ENCODE measurements at regions not wholly inside any gene's neighbourhood (a gene's known extent, or its start where the extent isn't known, plus 50 kb on each side); places are given as distances from the start of the nearest gene placed in this dataset.

DNA sequence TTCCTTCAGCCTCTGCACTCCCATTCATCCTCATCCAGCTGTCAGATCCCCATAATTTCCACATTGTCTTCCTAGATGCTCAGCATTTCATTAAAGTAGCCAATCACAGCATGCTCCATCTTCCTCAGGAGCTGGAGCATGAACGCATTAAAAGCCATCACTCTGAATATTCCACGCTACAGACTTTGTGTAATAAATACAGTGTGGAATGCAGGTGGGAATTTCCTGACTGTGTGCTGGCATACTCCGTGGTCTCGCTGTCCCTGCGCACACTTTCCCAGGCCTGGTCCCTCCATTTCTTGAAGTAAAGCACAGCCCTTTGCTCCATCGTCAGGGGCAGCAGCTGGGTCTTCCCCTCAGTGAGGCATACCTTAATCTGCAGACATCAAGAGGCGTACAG is 123.7 kb upstream of the NCK2 start:
- DNase-seq (ENCODE audit: low spot score) = no peak

DNA sequence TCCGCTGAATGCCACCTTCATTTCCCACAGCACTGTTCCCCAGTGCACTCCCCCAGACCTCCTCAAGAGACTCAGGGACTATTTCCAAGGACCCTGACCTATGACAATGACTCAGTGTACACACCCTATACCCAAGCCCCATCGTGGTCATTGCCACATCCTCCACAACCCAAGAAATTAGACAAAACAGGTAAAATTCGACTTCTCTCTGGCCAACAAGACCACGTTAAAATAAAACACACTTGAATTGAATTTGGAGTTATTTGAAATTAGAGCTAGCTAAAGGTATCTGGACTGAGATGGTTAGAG is 126.4 kb upstream of the NCK2 start:
- DNase-seq (ENCODE audit: low spot score) = no peak

DNA sequence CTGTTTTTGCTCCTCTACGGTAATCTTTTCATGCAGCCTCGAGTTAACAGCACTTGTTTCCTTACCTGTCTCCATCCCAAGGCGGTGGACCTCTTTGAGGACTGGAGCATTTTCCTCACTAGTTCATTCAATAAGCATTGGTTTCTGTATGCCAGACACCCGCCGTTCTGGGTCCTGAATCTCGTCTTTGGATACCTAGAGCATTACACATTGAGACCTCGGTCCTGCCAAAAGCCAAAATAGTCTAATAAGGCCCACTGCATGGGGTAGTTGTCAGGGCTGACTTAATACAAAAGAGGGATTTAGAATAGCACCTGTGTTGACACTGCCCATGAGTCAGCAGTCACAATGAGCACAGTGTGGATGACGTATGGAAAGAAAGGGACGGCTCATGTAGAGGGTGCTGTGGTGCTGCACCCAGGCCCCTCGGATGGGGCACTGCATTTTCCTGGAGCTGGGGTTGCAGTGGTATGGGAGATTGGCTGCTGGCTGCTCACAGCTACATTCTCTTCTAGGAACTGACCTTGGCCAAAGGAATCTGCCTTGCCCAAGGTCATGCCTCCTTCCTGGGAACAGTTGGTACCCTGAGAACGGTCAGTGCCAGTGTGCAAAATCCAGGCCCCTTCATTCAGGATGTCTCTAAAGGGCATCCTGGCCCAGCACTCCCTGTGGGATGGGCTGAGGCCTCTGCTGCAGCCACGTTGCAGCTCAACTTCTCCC is 126.9 kb upstream of the NCK2 start:
- DNase-seq (ENCODE audit: low spot score) = no peak

GRCh38 chr2:105615305-105615704 is 129.4 kb upstream of the NCK2 start:
- DNase-seq (ENCODE audit: low spot score) = no peak

- DNase-seq (ENCODE audit: low spot score) = no peak
Measured at GRCh38 chr2:105611811-105612424, 132.8 kb upstream of the NCK2 start.

- no peak for DNase-seq (ENCODE audit: low spot score)
Measured at GRCh38 chr2:105611333-105611637, 133.4 kb upstream of the NCK2 start.

- DNase-seq (ENCODE audit: low spot score) = no peak
Measured at GRCh38 chr2:105610576-105611332, 134.0 kb upstream of the NCK2 start.

DNA sequence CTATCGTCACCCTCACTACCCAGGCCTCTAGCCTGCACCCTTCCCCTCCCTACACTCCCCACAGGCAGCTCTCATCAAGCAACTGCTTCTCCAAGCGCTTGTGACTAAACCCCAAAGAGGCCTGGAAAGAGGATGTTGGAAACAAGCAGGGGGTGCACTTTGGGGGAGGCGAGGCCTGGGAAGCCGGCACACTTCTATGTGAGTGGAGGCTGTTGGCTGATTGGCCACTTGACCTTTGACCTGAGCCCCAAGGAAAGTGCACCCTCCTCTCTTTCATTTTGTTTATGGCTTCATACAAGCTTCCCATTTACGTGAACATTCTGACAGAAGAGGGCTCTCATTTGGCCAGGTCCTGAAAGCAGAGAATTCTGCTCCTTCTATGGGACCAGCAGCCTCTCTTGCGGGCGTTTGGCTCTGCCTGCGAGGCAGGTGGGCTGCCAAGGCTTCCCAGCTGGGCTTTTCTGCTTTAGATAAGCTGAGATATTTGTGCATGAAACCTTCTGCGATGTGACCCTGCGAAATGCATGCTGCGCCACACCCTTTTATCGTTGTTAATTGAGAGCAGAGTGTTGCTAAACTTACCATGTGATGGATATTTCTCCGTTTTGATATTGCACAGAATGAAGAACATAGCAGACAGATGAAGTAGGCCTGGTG is 134.8 kb upstream of the NCK2 start:
- no peak for DNase-seq (ENCODE audit: low spot score)

DNA sequence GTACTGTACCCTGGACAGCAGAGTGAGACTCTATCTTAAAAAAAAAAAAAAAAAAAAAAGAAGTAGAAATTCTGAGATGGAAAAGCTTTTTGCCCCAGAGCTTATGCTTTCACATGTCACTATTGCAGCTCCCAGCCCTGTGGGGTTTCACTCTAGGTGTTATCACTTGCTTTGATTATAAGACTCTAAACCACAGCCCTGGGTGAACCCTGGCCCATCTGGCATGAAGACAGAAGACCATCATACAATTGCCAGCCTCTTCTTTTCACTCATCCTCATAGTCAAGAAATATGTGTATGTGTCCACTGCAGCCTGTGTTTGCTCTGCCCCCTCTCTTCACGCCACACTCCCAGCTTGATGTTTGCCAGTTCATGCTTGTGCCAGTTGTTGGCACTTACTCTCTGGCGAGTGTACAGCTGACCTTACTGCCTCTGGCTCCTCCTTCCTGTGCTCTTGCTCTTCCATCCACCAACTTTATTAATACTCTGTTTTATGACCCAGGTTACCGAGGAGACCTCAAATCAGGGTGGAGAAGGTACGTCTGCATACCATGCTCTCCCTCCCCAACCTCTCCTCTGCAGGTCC is 136.7 kb upstream of the NCK2 start:
- no peak for DNase-seq (ENCODE audit: low spot score)

GRCh38 chr2:105606081-105606480 is 138.6 kb upstream of the NCK2 start:
- DNase-seq (ENCODE audit: low spot score) = no peak

- DNase-seq (ENCODE audit: low spot score) = no peak
Measured at GRCh38 chr2:105604938-105605337, 139.8 kb upstream of the NCK2 start.

DNA sequence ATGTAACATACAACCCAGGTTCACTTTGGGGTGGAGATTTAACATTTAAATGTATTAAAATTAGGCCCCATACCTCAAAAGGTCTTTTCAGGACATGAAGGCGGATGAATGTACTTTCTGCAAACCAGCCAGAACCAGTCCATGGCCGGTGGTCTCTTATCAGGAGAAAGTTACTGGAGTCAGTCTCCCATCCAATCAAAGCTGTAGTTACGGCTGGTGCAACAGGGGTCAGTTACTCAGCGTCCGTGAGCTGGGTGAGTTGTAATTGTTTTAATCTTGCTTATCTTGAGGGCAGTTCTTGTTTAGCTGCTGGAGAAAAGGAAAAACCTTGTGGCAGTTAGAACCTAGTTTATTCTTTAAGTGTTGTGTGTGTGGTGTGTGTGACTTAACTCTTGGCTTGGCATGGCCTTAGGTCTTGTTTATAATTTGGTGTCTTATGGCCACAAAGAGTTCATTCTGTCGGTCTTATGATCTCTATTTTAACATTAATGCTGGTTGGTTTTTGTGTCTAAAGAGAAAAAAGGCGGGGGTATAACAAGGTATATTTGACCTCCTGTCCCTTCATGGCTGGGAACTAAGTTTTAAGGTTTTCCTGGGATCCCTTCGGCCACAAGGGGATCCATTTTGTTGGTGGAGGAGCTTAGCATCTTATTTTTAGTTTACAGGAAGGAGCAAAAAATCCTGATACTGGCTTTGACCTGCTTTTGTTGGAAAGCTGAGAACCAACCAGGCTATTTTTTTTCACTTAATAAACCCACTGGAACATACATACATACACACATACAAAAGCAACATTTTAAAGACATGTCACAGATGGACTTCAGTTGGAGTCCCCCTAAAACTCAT is 143.5 kb upstream of the NCK2 start:
- no peak for DNase-seq (ENCODE audit: low spot score)

GRCh38 chr2:105600602-105600948 is 144.1 kb upstream of the NCK2 start:
- no peak for DNase-seq (ENCODE audit: low spot score)

GRCh38 chr2:105600037-105600442 is 144.7 kb upstream of the NCK2 start:
- DNase-seq (ENCODE audit: low spot score) = no peak

DNA sequence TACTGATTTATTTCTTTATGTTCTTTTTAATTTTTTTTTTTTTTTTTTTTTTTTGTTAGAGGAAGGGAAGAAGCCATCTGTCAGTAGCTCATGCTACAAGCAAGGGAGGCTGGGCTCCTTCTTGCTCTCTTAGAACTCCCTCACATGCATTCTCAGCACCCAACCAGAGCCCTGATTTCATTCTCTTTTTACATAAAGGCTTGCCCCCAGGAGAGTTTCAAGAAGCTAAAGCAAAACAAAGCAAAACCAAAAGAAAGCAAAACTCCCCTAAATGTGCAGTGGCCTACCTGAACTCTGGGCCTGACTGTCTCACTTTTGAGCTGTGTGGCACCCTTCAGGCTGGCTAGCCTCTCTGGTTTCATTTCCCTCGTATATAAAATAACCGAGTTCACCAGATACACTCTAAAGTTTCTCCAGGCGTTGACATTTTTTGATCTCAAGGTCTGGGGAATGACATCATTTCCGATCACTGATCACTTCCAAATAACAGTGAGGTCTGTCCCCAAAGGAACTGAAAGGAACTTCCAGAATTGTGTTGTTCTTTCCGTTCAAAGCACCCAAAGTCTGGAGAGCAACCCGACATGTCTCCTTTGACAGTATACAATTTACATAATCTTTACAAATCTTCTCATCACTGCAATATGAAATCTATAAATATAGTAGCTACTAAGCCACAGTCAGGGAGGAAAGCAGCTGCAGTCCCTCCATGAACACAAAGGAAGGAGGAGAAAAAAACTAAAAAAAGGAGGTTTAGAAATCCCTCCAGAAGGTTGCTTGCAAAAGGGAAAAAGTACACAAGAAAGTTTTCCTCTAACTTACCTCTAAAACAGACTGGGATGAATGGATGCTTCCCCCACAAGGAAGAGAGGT is 145.6 kb upstream of the NCK2 start:
- no peak for DNase-seq (ENCODE audit: low spot score)

DNA sequence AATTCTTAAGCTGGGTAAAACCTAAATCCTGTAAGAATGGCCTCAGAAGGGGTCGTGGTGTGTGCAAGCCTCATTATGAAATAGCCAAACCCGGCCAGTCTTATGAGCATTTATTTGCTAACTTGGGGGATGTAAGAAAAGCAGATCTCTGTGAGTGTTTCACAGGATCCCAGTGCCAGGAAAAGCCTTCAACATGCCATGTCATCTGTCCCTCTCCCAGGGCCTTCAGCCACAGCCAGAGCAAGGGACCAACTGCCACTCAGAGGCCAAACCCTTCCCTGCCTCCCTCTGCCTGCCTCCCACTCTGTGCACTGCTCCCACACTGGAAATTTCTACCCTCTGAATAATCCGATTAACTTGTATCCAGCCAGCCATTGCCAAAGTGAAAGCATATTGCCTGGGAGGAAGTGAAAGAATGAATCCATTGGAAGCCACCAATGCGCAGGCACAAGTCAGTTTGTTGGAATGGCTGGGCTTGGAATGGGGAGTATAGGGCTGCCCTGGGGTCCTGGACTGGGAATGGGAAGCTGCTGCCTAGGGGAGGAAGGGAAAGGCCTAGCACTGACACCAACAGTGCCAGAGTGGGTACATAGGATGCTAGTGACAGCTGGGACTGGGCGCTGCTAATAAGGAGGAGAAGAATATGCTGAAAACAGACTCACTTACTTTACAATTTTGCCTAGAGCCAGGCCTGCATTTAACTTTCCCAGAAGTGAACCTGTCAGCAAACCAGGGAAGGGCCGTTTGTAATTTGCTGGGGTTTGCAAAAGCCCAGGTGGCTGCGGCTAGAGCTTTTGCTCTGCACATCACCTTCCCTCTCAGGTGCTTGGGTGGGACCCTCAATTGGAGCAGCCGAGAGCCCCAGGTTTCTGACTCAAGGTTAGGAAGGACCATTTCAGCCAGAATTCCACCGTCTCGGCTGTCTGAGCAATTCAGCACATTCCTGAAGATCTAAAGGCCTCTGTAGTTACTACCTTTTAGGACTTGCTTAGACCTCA is 146.6 kb upstream of the NCK2 start:
- no peak for DNase-seq (ENCODE audit: low spot score)

- DNase-seq (ENCODE audit: low spot score) = no peak
Measured at GRCh38 chr2:105597011-105597805, 147.5 kb upstream of the NCK2 start.

- DNase-seq (ENCODE audit: low spot score) = no peak
Measured at GRCh38 chr2:105596411-105596921, 148.2 kb upstream of the NCK2 start.

GRCh38 chr2:105595536-105595935 is 149.2 kb upstream of the NCK2 start:
- no peak for DNase-seq (ENCODE audit: low spot score)
